ENCODE measurements at regions not wholly inside any gene's neighbourhood (a gene's known extent, or its start where the extent isn't known, plus 50 kb on each side); places are given as distances from the start of the nearest gene placed in this dataset.

- FAIRE-seq, result no peak
Measured at GRCh38 chr11:15547685-15548084, 433.0 kb downstream of the INSC start.

GRCh38 chr11:15551901-15552851 lies 437.5 kb downstream of the INSC start:
- FAIRE-seq, result no peak

GRCh38 chr11:15555161-15555560 lies 440.4 kb downstream of the INSC start:
- no peak for FAIRE-seq

GRCh38 chr11:15557457-15558230 lies 442.9 kb downstream of the INSC start:
- no peak for FAIRE-seq

GRCh38 chr11:15558513-15559181 lies 443.9 kb downstream of the INSC start:
- FAIRE-seq, result no peak

- no peak for FAIRE-seq
Measured at GRCh38 chr11:15560689-15561467, 446.2 kb downstream of the INSC start.

GRCh38 chr11:15562230-15562629 lies 447.5 kb downstream of the INSC start:
- no peak for FAIRE-seq

- no peak for FAIRE-seq
Measured at GRCh38 chr11:15563054-15563453, 448.3 kb downstream of the INSC start.

- FAIRE-seq, result no peak
Measured at GRCh38 chr11:15565880-15566279, 451.2 kb downstream of the INSC start.

- FAIRE-seq, result no peak
Measured at GRCh38 chr11:15568440-15568839, 453.7 kb downstream of the INSC start.

GRCh38 chr11:15569305-15570025 lies 454.7 kb downstream of the INSC start:
- FAIRE-seq, result no peak

GRCh38 chr11:15575409-15575808 lies 460.7 kb downstream of the INSC start:
- FAIRE-seq, result no peak

GRCh38 chr11:15576769-15577168 lies 462.0 kb downstream of the INSC start:
- FAIRE-seq, result no peak

- no peak for FAIRE-seq
Measured at GRCh38 chr11:15577519-15577918, 462.8 kb downstream of the INSC start.

GRCh38 chr11:15579287-15580001 lies 464.7 kb downstream of the INSC start:
- no peak for FAIRE-seq

GRCh38 chr11:15580056-15580774 lies 465.5 kb downstream of the INSC start:
- FAIRE-seq, result no peak

- FAIRE-seq, result no peak
Measured at GRCh38 chr11:15580775-15581095, 466.0 kb downstream of the INSC start.

GRCh38 chr11:15584158-15584557 lies 469.4 kb downstream of the INSC start:
- no peak for FAIRE-seq

- no peak for FAIRE-seq
Measured at GRCh38 chr11:15585602-15586331, 471.0 kb downstream of the INSC start.

All from G401.6 (cell line).